Left ventricle myocardium superior (tissue), 1 donor: ENCODE measurements at regions not wholly inside any gene's neighbourhood (a gene's known extent, or its start where the extent isn't known, plus 50 kb on each side); places are given as distances from the start of the nearest gene placed in this dataset.
"Not testable (repeated sequence)": the region's sequence is repeated elsewhere in the genome, so short reads cannot be mapped to it uniquely, and the experiment has no call there.

ENCODE experiments used
- ATAC-seq: fragments of 200-7000 bp; cut with Tn5 transposase; one replicate; pipeline ENCODE4 v1.9.1; 2020; ENCODE audit warnings: mild to moderate bottlenecking, moderate library complexity
- DNase-seq: peaks from one replicate; pipeline ENCODE4 v3.0.0-alpha.2; 2020
- intact Hi-C: fragments of 100-400 bp; cut with micrococcal nuclease; formaldehyde crosslinking; loops from one replicate; pipeline ENCODE4 v1.11.0; 2022
- donor health status: DM: no; HTN: yes; CAD: no; lungs with severe emphysema.

- no peak for DNase-seq
- intact Hi-C loops: no loop called here
- no peak for ATAC-seq
These were observed 50.9 kb upstream of the MITF start for GRCh38 chr3:69688400-69688799.

GRCh38 chr3:69687641-69688040, 51.6 kb upstream of the MITF start:
- intact Hi-C loops: no loop called here
- DNase-seq: no peak
- no peak for ATAC-seq

GRCh38 chr3:69686056-69686455, 53.2 kb upstream of the MITF start:
- intact Hi-C loops: no loop called here
- DNase-seq (no peak), ATAC-seq (no peak)

GRCh38 chr3:69684309-69684961, 54.8 kb upstream of the MITF start:
- intact Hi-C loops: no loop called here
- DNase-seq (no peak), ATAC-seq (no peak)

- no peak for ATAC-seq
- intact Hi-C loops: no loop called here
- DNase-seq: no peak
These were observed 56.0 kb upstream of the MITF start for GRCh38 chr3:69683082-69683806.

- not testable (repeated sequence) for DNase-seq, ATAC-seq
- intact Hi-C loops: loop anchor here (10.0 kb wide), 1 partner anchor 353 kb away; no protein-coding TSS in a partner anchor
These were observed 61.8 kb upstream of the MITF start for GRCh38 chr3:69677456-69677855.

GRCh38 chr3:69675786-69676530, 63.3 kb upstream of the MITF start:
- DNase-seq (no peak), ATAC-seq (no peak)
- intact Hi-C loops: loop anchor here (10.0 kb wide), 1 partner anchor 351 kb away; no protein-coding TSS in a partner anchor

GRCh38 chr3:69674752-69675151, 64.5 kb upstream of the MITF start:
- no peak for DNase-seq
- intact Hi-C loops: loop anchor here (5.0 to 10.0 kb wide), 2 partner anchors 350 to 517 kb away; no protein-coding TSS in a partner anchor
- ATAC-seq: no peak

GRCh38 chr3:69671082-69671952, 67.9 kb upstream of the MITF start:
- DNase-seq (no peak), ATAC-seq (peak; percentile 78)
- intact Hi-C loops: loop anchor here (5.0 to 10.0 kb wide), 2 partner anchors 347 to 514 kb away; no protein-coding TSS in a partner anchor

GRCh38 chr3:69669070-69669469, 70.2 kb upstream of the MITF start:
- DNase-seq (no peak), ATAC-seq (no peak)
- intact Hi-C loops: loop anchor here (10.0 kb wide), 1 partner anchor 224 kb away; no protein-coding TSS in a partner anchor

GRCh38 chr3:69665026-69665737, 74.1 kb upstream of the MITF start:
- peak; percentile 94 for ATAC-seq
- intact Hi-C loops: loop anchor here (10.0 kb wide), 1 partner anchor 220 kb away; no protein-coding TSS in a partner anchor

GRCh38 chr3:69660631-69661030, 78.6 kb upstream of the MITF start:
- no peak for ATAC-seq
- intact Hi-C loops: loop anchor here (10.0 kb wide), 1 partner anchor 216 kb away; no protein-coding TSS in a partner anchor
- DNase-seq: no peak

More at GRCh38 chr3:69665026-69665737, 74.1 kb upstream of the MITF start:
- DNase-seq: no peak

- intact Hi-C loops: no loop called here
- DNase-seq (no peak), ATAC-seq (peak; percentile 21)
These were observed 79.9 kb upstream of the MITF start for GRCh38 chr3:69659180-69659910.

GRCh38 chr3:69658514-69659140, 80.6 kb upstream of the MITF start:
- ATAC-seq (no peak), DNase-seq (no peak)
- intact Hi-C loops: no loop called here

- intact Hi-C loops, ATAC-seq: not testable (repeated sequence)
These were observed 82.2 kb upstream of the MITF start for GRCh38 chr3:69657030-69657429.

GRCh38 chr3:69651765-69652164, 87.5 kb upstream of the MITF start:
- ATAC-seq (no peak), DNase-seq (no peak)
- intact Hi-C loops: no loop called here

More at GRCh38 chr3:69657030-69657429, 82.2 kb upstream of the MITF start:
- DNase-seq: not testable (repeated sequence)

- ATAC-seq: no peak
- DNase-seq: no peak
- intact Hi-C loops: no loop called here
These were observed 89.2 kb upstream of the MITF start for GRCh38 chr3:69650066-69650419.
